Stimulated activated CD8-positive, alpha-beta memory T cell treated with anti-CD3 and anti-CD28 coated beads, Interleukin-4, amount 100 ng/mL, for 48 hours (primary cell): ENCODE measurements at regions not wholly inside any gene's neighbourhood (a gene's known extent, or its start where the extent isn't known, plus 50 kb on each side); places are given as distances from the start of the nearest gene placed in this dataset.
"Not testable (repeated sequence)": the region's sequence is repeated elsewhere in the genome, so short reads cannot be mapped to it uniquely, and the experiment has no call there.

ENCODE experiments used
- DNase-seq: peaks from one replicate; pipeline ENCODE4 v3.0.0-alpha.2; 2020

DNA sequence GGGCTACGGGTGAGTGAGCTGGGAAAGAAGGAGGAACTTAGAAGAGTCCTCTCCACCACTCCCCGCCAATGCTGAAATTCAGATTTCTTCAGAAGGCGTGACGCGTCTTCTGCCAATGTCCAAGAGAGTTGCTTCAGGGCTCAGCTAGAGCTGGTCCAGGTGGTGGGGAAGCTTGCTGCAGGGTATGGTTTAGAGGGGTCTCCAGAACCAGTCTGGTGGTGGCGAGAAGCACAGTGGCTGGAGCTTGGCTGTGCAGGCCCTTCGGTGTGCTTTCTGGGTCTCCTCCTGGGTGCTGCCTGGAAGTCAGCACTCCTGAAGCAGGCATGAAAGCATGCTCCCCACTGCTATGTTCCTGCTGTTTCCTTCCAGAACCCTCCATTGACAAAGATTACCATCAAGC, 387.2 kb downstream of the PTPRU start:
- DNase-seq, result no peak

DNA sequence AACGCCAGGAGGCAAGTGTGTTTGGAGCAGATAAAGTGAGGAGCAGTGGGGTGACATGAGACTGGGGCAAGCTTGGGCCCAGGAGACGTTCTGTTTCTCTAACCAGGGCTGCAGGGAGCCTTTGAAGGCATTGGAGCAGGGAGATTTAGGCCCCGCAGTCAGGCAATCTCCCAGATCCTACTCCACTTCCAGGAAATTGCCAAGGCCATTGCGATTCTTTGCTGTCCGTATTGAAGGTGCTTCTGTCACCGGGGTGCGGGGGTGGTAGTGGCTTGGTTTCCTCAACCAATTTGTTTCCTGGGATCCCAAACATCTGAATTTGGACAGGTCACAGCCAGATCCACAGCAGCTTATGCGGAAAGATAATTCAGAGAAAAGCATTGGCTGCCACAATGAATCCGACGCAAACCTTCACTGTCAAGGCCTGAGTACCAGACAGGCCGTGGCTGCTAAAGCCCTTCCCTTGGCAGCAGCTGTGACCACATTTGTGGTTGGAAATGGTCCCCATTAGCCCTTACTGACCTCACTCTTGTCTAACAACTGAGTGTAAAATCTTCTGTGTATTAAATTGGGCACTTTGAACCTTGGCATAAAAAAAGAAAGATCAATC, 385.6 kb downstream of the PTPRU start:
- no peak for DNase-seq

DNA sequence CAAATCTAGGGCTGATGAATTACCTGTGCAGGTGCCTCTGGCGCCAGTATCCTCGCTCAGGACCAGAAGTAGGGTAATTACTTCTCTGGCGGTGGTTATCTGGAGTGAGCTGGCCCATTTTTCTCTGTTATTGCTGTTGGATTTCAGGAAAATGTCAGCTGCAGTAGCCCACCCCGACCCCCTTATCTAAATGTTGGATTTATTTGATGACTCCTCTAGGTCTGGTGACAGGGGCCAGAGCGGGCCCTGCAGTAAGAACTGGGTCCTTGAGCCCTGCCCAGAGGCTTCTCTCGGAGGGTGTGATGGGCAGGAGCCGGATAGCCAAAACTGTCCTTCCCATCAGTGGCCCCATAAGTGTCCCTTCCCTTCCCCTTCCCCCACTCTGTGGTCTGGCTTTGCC, 384.3 kb downstream of the PTPRU start:
- DNase-seq, result no peak

DNA sequence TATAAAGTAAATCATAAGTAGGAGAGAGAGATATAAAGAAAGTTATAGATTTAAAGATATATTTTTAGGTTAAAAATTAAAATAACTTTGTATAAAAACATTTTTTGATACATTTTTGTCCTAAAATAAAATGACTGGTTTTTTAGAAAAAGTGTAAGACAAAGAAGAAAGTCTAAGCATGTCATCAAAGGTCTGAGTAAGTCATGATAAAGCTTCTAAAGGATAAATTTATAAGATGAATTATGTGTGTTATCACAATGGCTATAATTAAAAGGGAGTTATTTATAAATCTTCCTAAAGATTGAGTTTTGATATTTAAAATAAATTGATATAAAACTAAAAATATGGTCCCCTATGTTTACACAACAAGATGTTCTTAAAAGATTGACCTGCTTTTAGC, 370.9 kb downstream of the PTPRU start:
- no peak for DNase-seq

DNA sequence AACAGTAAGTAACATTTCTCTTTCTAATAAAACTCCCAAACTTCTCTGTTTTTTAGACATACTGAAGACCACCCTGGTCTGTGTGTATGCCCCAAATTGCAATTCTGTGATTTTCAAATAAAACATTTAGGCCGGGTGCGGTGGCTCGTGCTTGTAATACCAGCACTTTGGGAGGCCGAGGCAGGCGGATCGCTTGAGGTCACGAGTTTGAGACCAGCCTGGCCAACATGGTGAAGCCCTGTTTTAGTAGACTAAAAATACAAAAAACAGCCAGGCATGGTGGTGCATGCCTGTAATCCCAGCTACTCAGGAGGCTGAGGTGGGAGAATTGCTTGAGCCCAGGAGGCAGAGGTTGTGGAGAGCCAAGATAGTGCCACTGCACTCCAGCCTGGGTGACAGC, 368.5 kb downstream of the PTPRU start:
- not testable (repeated sequence) for DNase-seq

DNA sequence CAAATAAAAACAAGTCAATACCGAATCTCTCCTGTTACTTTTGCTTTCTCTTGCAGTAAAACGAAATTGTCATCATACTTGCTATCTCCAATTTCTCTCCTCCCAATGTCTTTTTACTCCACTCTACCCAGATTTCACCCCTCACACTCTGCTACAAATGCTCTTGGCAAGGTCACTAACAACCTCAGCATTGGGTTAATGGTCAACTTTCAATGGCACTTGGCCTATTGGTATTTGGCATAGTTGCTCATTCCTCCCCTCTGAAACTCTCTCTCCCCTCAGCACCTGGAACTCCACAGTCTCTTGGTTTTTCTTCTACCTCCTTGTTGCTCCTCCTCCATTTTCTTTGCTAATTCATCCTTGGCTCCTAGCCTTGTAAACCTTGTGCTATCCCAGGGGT, 367.3 kb downstream of the PTPRU start:
- DNase-seq, result no peak

DNA sequence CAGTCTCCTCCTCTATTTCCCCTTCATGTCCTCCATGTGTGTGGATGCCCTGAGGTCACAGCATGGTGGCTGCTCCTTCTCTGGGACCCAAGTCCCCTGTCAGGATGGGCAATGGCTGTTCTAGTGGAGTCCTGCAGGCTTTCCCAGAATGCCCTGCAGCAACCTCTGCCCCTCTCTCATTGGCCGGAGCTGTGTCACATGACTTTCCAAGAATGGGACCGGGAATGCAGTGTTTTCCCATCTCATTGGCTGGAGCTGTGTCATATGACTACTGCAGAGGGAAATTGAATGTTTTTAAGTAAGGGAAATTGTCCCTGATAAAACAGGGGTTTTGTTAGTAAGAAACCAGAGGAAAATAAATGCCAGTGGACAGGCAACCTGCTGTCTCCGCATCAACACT, 365.9 kb downstream of the PTPRU start:
- DNase-seq, result no peak

DNA sequence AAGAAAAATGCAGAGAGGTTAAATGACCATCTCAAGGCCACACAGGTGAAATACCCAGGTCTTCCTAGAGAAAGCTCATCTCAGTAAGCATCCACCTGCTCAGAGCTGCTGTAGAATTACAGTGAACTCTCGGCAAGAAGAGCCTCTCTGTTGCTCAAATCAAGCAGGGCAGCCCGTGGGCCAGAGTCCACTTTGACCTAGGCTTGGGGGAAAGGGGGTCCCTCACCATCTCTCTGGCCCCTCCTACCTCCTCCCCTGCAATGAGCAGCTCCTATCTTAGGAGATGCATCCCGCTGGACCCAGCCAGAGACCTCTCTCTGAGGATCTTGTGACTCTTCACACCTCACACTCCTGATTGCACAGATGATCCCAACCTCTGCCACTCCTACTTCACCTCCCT, 364.7 kb downstream of the PTPRU start:
- DNase-seq, result no peak

DNA sequence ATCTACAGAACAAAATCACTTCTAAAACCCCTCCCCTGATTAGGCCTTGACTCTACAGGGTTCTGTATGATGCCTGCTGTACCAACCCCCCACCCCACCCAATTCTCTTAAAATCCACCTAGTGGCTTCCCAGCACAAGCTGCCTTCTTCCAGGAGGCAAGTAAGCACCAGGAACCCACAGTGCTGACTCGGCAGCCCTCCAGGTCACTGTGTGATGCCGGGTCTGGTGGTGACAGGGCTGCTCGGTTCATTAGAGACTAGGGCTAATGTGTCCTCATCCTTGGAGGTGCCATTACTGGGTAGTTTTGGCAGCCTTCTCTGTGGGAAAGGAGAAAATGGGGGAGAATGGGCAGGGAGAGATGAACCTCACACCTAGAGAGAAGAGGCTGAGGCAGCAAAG, 363.5 kb downstream of the PTPRU start:
- DNase-seq, result no peak

DNA sequence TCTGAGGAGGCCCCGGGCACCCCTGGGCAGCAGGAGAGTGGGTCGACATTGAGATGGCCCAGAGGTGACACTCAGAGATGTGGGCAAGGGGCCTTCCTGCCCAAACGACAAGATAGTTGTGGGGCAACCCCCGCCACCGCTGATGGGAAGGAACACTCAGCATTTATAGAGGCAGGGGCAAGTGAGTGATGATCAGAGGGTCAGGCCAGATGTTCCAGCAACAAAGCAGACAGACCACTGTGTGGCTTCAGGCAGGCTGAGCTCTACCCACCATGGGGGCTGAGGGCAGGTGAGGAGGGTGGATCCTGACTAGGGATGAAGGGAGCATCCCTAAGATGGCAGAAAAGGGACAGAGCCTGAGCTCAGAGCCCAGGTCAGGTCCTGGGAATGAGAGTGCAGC, 362.7 kb downstream of the PTPRU start:
- no peak for DNase-seq

DNA sequence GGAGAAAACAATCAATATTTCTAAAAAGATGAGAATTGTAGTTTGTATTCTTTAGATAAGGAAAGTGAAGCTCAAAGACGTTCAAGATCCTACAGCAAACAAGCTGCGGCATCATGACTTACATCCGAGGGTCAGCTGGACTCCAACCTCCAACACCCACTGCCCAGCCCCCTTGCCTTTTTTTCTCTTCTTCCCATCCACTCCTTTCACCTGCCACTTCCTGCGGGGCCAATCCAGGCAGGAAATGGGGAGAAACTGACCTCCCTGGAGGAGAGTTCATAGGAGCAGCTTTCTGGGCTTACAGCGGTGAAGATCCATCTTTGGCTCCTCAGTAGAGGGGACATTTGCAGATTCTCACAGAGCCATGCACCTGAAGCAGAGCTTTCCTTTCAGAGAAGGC, 361.5 kb downstream of the PTPRU start:
- no peak for DNase-seq

DNA sequence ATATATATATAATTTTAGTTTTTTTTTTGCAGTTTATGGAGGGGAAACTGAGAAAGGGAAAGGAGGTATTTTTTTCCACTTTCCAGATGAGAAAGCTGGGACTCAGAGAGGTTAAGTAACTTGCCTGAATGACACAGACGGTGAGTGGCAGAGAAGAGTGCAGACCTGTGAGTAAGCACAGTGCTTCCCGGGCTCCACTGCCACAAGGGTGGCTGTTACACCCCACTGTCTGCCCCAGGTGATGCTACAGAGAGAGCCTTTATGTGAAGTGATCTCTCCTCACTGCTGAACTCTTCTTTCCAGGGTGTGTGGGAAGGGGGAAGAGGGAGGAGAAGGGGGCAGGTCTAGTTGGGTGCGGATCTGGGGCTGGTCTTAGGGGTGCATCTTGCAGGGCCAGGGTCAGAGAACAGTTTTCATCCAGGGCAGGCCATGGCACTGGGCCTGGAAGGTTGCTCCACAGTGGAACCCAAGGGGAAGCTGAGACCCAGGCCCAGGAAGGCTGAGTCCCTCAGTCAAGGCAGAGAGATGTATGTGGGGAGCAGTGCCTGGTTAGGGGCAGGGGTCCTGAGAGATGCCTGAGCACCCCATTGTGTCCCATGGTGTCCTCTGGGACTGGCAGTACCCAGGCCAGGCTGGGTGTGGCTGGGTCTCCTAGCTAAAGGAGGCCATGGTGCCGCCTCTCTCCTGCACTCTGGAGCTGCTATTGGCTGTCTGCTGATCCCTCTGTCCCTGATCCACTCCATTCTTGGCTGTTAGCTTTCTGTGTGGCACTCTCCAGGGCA, 357.5 kb downstream of the PTPRU start:
- DNase-seq, result no peak

DNA sequence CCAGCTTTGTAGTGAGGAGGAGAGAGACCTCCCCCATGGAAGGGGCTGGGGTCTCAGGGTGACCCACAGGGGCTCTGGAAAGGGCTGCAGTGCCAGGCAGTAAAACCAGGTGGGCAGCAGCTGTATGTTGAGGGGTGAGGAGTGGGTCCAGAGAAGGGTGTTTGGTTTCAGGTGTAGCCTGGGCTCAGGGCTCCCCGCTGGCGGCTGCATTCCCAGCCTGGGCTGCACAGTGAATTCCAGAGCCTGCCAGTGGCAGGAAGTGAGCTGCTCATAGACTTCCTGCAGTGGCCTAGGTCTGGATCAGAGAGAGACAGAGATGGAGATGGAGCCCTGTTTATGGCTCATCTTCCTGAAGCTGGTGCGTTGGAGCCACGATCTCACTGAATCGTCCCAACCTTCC, 356.4 kb downstream of the PTPRU start:
- DNase-seq, result no peak

DNA sequence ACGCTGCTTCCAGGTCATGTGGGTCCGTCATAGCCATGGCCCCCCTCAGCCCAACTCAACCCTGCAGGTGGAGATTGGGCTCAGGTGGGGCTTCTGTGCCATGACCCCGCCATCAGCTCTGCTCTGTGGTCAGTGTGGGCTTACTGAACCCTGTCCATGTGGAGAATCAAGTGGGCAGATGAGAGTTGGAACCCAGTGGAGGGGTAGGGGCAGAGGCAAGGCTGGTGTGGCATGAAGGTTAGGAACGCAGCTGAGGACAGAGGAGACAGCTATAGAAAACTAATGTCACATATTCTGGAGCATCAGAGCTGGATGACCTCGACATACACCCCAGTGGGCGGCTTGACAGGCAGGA, 355.9 kb downstream of the PTPRU start:
- no peak for DNase-seq

DNA sequence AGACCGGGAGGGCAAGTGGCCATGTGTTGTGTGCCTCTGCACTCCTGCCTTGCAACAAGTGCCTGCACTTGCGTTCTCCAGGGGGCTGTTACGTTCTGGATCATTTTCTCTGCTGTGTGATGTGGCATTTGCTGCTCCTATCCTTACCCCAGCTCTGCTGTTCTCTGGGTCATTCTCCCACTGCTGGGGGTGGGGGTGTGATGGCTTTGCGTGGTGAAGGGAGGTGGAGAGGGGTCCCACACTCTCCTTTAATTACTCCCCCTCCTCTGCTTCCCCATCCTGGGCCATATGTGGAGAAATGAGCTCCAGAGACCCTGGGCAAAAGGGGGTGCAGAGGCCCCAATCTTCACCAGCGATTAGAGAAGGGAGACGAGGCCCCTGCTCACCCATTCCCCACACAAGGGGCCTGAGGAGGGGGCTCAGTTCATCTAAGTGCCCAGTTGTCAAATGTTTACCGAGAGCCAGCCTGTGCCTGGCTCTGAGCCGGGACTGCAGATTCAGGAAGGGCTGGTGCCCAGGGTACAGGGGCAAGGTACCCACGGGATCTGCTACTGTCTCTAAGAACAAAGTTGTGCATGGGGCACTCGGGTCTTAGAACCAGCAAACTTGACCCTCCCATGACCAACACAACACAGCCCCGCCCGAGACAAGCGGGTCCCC, 355.4 kb downstream of the PTPRU start:
- no peak for DNase-seq

DNA sequence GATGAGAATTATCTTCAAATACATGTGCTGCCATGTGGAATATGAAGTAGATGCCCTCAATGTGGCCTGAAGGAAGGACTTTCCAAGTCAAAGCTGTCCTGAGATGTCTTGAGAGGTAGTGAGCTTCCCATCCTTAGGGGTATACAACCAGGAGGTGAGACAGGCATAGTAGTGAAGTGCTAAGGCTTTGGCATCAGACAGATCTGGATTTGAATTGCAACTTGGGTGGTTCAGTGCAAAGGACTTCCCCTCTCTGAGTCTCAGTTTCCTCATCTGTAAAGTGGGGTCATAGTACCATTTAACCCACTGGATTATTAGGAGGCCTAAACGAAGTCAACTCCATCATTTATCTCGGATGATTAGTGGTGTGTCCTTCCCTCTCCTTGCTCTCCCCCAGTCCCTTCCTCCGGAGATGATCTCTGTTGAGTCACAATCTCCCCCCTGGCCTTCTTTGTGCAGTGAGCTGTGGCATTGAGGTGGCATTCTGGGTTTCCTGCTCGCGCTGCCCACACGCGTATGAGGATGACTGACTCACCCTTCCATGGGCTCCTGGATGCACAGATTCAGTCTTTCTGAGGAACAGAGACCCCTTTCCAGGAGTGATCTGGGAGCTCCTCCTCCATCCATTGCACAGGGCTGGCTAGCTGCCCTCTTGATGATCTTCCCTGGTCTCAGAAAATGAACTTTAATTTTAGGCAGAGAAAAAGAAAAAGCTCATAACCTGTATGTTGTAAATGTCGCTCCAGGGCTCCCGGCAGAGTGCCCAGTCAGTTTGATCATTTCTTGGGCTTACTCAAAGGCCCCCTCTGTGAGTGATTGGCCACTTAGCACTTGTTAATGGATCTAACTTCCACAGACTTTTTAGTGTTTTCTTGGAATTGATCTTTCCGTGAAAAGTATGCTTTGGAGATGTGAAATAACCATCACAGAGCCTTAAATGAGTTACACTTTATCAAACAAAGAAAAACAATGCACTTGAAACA, 354.6 kb downstream of the PTPRU start:
- DNase-seq, result no peak

DNA sequence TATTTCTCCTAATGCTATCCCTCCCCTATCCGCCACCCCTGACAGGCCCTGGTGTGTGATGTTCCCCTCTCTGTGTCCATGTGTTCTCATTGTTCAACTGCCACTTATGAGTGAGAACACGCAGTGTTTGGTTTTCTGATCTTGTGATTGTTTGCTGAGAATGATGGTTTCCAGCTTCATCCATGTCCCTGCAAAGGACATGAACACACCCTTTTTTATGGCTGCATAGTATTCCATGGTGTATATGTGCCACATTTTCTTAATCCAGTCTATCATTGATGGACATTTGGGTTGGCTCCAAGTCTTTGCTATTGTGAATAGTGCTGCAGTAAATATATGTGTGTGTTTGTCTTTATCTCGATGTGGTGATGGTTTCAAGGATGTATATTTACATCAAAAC, 353.4 kb downstream of the PTPRU start:
- DNase-seq, result not testable (repeated sequence)

DNA sequence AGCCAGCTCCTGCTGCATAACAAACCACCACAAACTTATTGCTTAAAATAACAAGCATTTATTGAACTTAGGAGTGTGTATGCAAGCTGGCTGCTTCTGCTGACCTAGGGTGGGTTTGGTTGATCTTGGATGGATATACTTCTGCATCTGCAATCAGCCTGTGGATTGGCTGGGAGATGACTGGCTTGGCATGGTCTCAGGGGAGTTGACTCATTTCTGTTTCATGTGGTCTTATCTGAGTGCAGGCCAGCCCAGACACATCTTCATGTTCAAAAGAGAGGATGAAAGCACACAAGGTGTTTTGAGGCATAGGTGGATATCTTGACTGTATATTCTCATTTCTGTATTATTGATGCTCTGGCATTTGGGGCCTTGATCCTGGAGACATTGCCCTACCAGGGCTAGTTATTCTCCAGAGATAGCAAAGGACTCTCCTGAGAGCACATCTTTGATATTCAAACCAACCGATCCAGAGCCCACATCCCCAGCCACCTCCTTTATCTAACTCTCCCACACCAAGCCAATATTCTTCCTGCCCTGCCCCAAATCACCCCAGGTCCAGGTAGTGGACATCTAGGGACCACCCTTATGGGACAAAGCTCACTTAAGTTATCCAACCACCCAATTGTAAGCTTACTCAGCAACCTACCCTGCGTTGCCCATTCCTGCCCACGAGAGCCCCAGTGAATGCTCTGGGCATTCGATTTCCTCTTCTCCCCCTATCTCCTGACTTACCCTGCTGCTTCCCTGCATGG, 350.8 kb downstream of the PTPRU start:
- DNase-seq, result no peak

DNA sequence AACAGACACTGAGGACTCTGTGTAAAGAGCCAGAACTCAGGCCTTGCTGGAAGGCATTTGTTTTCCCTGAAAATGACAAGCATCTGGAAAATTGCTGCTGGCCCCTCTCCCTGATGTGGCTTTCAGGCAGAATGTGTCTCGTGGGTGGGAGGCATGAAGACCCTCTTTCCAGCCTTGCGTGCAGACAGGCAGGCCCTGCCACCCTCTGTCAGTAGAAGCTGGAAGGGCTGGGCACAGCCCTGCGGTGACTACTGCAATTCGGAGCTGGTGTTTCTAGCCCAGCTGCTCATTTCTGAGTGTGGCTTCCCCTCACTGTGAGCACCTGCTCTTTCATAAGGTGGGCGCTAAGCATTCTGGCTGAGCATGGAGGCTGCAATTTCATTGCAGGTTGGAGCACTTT, 349.9 kb downstream of the PTPRU start:
- DNase-seq, result no peak

DNA sequence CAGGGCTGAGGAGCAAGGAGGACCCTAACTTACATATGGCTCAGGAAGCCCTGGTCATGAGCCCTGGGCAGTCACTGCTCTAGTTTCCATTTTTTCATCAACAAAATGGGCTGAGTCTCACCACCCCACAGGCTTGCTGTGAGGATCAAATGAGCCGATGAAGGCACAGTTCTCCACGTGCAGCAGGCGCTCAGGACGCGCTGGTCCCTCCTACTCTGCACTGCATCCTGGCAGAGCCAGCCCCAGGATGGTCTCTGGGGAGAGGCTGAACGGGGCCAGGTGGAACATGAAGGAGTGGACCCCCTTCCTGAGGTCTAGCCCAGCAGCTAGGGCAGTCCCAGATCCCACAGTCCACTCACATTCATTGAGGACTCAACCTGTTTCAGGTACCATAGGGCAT, 349.3 kb downstream of the PTPRU start:
- DNase-seq, result no peak

DNA sequence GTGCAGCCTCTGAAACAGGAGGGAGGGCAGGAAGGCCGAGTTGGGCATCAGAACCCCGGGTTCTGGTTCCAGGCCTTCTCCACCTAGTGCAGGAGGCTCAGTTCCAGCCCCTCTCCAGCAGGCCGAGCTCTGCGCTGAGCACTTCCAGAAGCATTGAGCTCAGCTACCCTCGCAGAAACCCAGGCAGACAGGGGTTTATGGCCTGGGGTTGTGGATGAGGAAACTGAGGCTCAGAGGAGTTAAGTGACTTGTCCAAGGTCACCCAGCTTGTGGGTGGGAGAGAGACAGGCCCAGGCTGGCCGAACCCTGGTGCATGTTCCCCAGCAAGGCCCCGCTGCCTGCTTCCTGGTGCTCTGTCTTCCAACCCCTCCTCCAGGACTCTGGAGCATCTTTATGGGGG, 348.9 kb downstream of the PTPRU start:
- no peak for DNase-seq

DNA sequence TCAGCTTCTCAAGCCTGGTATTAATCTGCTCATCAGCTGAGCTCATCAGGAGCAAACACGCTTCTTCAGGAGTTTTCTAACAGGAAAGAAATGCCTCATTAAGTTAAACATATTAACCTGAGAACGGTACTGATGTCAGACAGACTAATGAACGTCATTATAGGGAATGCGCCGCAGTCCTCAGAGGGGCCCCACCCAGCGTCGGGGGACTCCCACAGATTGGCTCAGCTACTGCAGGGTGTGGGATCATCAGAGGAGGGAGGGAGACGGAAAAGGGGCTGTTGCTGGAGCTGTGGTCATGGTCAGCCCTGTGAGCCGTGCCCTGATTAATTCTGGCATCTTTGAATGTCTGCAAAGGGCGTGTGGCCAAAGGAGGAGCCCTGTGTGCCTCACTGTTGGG, 348.5 kb downstream of the PTPRU start:
- DNase-seq, result no peak

DNA sequence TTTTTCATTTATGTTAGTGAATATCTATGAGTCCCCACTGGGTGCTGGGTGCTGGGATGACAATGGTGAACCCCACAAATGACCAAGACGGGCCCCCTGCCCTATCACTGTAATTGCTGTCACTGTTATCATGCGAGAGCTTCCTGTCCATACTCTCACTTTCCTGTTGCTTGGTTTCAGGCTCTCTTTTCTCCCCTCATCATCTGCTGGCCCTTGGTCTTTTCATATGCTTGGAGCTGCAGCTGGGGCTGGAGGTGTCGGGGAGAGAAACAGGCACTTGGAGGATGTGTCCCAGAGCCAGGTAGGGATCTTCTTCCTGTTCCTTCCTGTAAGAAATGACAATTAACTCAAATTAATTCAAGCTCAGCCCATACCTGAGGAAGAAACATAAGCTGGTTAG, 348.0 kb downstream of the PTPRU start:
- DNase-seq, result no peak
